ENCODE measurements at regions not wholly inside any gene's neighbourhood (a gene's known extent, or its start where the extent isn't known, plus 50 kb on each side); places are given as distances from the start of the nearest gene placed in this dataset.

DNA sequence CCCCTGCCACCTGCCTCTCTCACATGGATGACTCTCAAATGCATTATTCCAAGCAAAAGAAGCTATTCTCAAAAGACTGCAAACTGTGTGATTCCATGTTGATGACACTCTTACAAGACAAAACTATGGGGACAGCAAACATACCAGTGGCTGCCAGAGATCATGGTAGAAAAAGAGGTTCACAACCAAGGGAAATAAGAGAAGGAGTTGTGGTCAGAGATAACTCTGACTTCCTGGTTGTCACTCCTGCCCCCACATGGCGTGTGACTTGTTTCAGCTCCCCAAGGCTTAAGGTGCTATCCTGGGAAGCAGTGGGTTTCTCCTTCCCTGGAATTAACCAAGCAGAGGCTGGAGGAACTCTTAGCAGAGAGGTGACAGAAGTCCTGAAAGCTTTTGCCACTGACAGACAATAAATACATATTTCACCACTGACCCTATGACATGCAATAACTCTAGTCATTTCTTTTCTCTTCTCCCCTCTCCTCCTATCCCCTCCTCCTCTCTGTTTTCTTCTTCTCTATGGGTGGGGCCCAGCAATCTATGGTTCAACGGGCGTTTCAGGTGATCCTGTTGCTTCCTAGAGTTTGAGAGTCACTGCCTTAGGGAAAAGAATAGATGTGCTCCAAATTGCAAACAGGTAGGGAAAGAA, 185.1 kb downstream of the FCRL5 start:
- H3K9me3 ChIP-seq (ENCODE audit: control insufficient read depth, insufficient read depth, low read depth, low read length), result no peaks in the 10 kb centered on the region
- no peaks in the 10 kb centered on the region for H3K4me1 ChIP-seq (ENCODE audit: control insufficient read depth, insufficient read depth, low read length)
- CTCF ChIA-PET, result no interaction called here
- intact Hi-C loops (cut with micrococcal nuclease; ENCODE audit: unreplicated experiment) (no loop called here), in situ Hi-C loops (cut with HindIII; ENCODE audit: low pct_unique_long_range_greater_than_20kb, low sequenced_read_pairs) (no loop called here)
- POLR2A ChIA-PET, result no interaction called here
- ATAC-seq (no peak), DNase-seq (ENCODE audit: low read depth, low spot score) (no peak)
- no peaks in the 10 kb centered on the region; the same call in 1 of the 2 replicates for H3K27me3 ChIP-seq (ENCODE audit: control insufficient read depth, insufficient read depth, low read length)
- H3K4me3 ChIP-seq (ENCODE audit: low read depth in 2 of 2, low read length in 2 of 2), result no peak overlapping the region
- no peaks in the 10 kb centered on the region for H3K36me3 ChIP-seq (ENCODE audit: control insufficient read depth, insufficient read depth, low read length)
- TF ChIP-seq POLR2AphosphoS5 (IDR thresholded peaks at IDR 0.05; ENCODE audit: low read depth, low read length) (no peak), SIN3A (IDR thresholded peaks at IDR 0.05; ENCODE audit: borderline replicate concordance, insufficient read depth, low read depth, low read length) (no peak), TCF7L2 (IDR thresholded peaks at IDR 0.05; ENCODE audit: low read depth, low read length) (no peak)
- TF ChIP-seq, protein P1, sequence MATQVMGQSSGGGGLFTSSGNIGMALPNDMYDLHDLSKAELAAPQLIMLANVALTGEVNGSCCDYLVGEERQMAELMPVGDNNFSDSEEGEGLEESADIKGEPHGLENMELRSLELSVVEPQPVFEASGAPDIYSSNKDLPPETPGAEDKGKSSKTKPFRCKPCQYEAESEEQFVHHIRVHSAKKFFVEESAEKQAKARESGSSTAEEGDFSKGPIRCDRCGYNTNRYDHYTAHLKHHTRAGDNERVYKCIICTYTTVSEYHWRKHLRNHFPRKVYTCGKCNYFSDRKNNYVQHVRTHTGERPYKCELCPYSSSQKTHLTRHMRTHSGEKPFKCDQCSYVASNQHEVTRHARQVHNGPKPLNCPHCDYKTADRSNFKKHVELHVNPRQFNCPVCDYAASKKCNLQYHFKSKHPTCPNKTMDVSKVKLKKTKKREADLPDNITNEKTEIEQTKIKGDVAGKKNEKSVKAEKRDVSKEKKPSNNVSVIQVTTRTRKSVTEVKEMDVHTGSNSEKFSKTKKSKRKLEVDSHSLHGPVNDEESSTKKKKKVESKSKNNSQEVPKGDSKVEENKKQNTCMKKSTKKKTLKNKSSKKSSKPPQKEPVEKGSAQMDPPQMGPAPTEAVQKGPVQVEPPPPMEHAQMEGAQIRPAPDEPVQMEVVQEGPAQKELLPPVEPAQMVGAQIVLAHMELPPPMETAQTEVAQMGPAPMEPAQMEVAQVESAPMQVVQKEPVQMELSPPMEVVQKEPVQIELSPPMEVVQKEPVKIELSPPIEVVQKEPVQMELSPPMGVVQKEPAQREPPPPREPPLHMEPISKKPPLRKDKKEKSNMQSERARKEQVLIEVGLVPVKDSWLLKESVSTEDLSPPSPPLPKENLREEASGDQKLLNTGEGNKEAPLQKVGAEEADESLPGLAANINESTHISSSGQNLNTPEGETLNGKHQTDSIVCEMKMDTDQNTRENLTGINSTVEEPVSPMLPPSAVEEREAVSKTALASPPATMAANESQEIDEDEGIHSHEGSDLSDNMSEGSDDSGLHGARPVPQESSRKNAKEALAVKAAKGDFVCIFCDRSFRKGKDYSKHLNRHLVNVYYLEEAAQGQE (IDR thresholded peaks at IDR 0.05; ENCODE audit: insufficient read depth in 1 of 2, low read depth in 2 of 2, low read length in 1 of 2), result no peak
- TF ChIP-seq, protein P2, sequence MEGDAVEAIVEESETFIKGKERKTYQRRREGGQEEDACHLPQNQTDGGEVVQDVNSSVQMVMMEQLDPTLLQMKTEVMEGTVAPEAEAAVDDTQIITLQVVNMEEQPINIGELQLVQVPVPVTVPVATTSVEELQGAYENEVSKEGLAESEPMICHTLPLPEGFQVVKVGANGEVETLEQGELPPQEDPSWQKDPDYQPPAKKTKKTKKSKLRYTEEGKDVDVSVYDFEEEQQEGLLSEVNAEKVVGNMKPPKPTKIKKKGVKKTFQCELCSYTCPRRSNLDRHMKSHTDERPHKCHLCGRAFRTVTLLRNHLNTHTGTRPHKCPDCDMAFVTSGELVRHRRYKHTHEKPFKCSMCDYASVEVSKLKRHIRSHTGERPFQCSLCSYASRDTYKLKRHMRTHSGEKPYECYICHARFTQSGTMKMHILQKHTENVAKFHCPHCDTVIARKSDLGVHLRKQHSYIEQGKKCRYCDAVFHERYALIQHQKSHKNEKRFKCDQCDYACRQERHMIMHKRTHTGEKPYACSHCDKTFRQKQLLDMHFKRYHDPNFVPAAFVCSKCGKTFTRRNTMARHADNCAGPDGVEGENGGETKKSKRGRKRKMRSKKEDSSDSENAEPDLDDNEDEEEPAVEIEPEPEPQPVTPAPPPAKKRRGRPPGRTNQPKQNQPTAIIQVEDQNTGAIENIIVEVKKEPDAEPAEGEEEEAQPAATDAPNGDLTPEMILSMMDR (IDR thresholded peaks at IDR 0.05), result no peak
- no TSS peak for BruUV-seq (replicated peaks)
- no peak overlapping the region for H3K27ac ChIP-seq (ENCODE audit: low read length)

DNA sequence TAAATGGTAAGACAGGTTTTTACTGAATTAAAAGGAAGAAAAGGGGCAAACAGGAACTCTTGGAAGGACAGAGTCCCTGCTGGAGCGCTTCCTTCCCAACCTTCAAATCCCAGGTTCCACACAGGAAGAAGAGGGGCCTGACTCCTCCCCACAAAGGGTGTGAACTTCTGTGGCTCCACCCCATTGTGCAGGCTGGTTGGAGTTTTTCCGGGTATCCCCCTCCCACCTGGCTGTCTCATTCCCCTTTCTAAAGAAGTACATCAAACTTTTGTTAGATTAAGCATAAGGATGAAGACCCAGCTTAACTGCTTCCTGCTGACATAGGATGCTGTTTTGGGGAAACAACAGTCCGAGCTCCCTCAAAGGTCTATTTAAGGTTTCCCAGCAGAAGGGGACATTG, 187.7 kb downstream of the FCRL5 start:
- Histone ChIP-seq H3K27ac (ENCODE audit: low read length) (no peak overlapping the region), H3K9me3 (ENCODE audit: control insufficient read depth, insufficient read depth, low read depth, low read length) (no peaks in the 10 kb centered on the region), H3K4me1 (ENCODE audit: control insufficient read depth, insufficient read depth, low read length) (no peaks in the 10 kb centered on the region), H3K4me3 (ENCODE audit: low read depth in 2 of 2, low read length in 2 of 2) (no peak overlapping the region), H3K36me3 (ENCODE audit: control insufficient read depth, insufficient read depth, low read length) (no peaks in the 10 kb centered on the region), H3K27me3 (ENCODE audit: control insufficient read depth, insufficient read depth, low read length) (no peaks in the 10 kb centered on the region; the same call in 1 of the 2 replicates)
- no TSS peak for BruUV-seq (replicated peaks)
- ATAC-seq, result no peak
- intact Hi-C loops (cut with micrococcal nuclease; ENCODE audit: unreplicated experiment), result loop anchor here (5.0 kb wide), 1 partner anchor 172 kb away; no protein-coding TSS in a partner anchor
- no peak for DNase-seq (ENCODE audit: low read depth, low spot score)
- ChIA-PET CTCF (no interaction called here), POLR2A (no interaction called here)
- in situ Hi-C loops (cut with HindIII; ENCODE audit: low pct_unique_long_range_greater_than_20kb, low sequenced_read_pairs), result no loop called here
- no peak for TF ChIP-seq SIN3A (IDR thresholded peaks at IDR 0.05; ENCODE audit: borderline replicate concordance, insufficient read depth, low read depth, low read length)
- TF ChIP-seq TCF7L2 (IDR thresholded peaks at IDR 0.05; ENCODE audit: low read depth, low read length), result no peak
- TF ChIP-seq, protein P1 (IDR thresholded peaks at IDR 0.05; ENCODE audit: insufficient read depth in 1 of 2, low read depth in 2 of 2, low read length in 1 of 2), result no peak
- TF ChIP-seq, protein P2 (IDR thresholded peaks at IDR 0.05), result no peak
- TF ChIP-seq POLR2AphosphoS5 (IDR thresholded peaks at IDR 0.05; ENCODE audit: low read depth, low read length), result no peak
